ENCODE measurements at regions not wholly inside any gene's neighbourhood (a gene's known extent, or its start where the extent isn't known, plus 50 kb on each side); places are given as distances from the start of the nearest gene placed in this dataset.

GRCh38 chr7:117929237-117929636 lies 56.0 kb upstream of the CTTNBP2 start:
- peaks cover 10% of the 10 kb centered on the region for H3K9me3 Mint-ChIP-seq (ENCODE audit: unreplicated experiment)
- no peak for DNase-seq (ENCODE audit: unreplicated experiment)
- CTCF ChIA-PET: interaction anchor here (1.7 kb wide), 1 partner anchor 8 kb away, joined by 5 read pairs; no protein-coding TSS in a partner anchor
- TF ChIP-seq CTCF (IDR thresholded peaks at IDR 0.05; ENCODE audit: unreplicated experiment): no peak
- H3K4me1 Mint-ChIP-seq (ENCODE audit: insufficient read depth, unreplicated experiment): no peaks in the 10 kb centered on the region
- H3K4me3 Mint-ChIP-seq (ENCODE audit: unreplicated experiment): no peak overlapping the region
- no peaks in the 10 kb centered on the region for H3K36me3 Mint-ChIP-seq (ENCODE audit: insufficient read depth, unreplicated experiment)
- BruUV-seq (replicated peaks): no TSS peak
- POLR2A ChIA-PET: no interaction called here
- intact Hi-C loops (cut with micrococcal nuclease): no loop called here
- H3K27me3 Mint-ChIP-seq (ENCODE audit: insufficient read depth, unreplicated experiment): no peaks in the 10 kb centered on the region
- no peak overlapping the region for H3K27ac Mint-ChIP-seq (ENCODE audit: low read depth, unreplicated experiment)

- no peaks in the 10 kb centered on the region for H3K4me1 Mint-ChIP-seq (ENCODE audit: insufficient read depth, unreplicated experiment)
- no peaks in the 10 kb centered on the region for H3K27me3 Mint-ChIP-seq (ENCODE audit: insufficient read depth, unreplicated experiment)
- POLR2A ChIA-PET: no interaction called here
- intact Hi-C loops (cut with micrococcal nuclease): no loop called here
- H3K9me3 Mint-ChIP-seq (ENCODE audit: unreplicated experiment): peaks cover 10% of the 10 kb centered on the region
- H3K27ac Mint-ChIP-seq (ENCODE audit: low read depth, unreplicated experiment): no peak overlapping the region
- CTCF ChIA-PET: no interaction called here
- H3K36me3 Mint-ChIP-seq (ENCODE audit: insufficient read depth, unreplicated experiment): no peaks in the 10 kb centered on the region
- DNase-seq (ENCODE audit: unreplicated experiment): no peak
- BruUV-seq (replicated peaks): no TSS peak
- TF ChIP-seq CTCF (IDR thresholded peaks at IDR 0.05; ENCODE audit: unreplicated experiment): no peak
- H3K4me3 Mint-ChIP-seq (ENCODE audit: unreplicated experiment): no peak overlapping the region
Measured at GRCh38 chr7:117931314-117931713, 58.1 kb upstream of the CTTNBP2 start.

GRCh38 chr7:117937049-117937752 lies 64.0 kb upstream of the CTTNBP2 start:
- Mint-ChIP-seq H3K36me3 (ENCODE audit: insufficient read depth, unreplicated experiment) (no peaks in the 10 kb centered on the region), H3K4me3 (ENCODE audit: unreplicated experiment) (no peak overlapping the region), H3K27ac (ENCODE audit: low read depth, unreplicated experiment) (no peak overlapping the region), H3K4me1 (ENCODE audit: insufficient read depth, unreplicated experiment) (no peaks in the 10 kb centered on the region), H3K27me3 (ENCODE audit: insufficient read depth, unreplicated experiment) (no peaks in the 10 kb centered on the region), H3K9me3 (ENCODE audit: unreplicated experiment) (peaks cover 15% of the 10 kb centered on the region)
- CTCF ChIA-PET: interaction anchor here (1.7 kb wide), 1 partner anchor 9 kb away, joined by 5 read pairs; no protein-coding TSS in a partner anchor
- no TSS peak for BruUV-seq (replicated peaks)
- no peak for TF ChIP-seq CTCF (IDR thresholded peaks at IDR 0.05; ENCODE audit: unreplicated experiment)
- POLR2A ChIA-PET: interaction anchor here (0.6 kb wide), 1 partner anchor 8 kb away, joined by 3 read pairs; no protein-coding TSS in a partner anchor
- no peak for DNase-seq (ENCODE audit: unreplicated experiment)
- intact Hi-C loops (cut with micrococcal nuclease): no loop called here

- DNase-seq (ENCODE audit: unreplicated experiment): no peak
- Mint-ChIP-seq H3K27ac (ENCODE audit: low read depth, unreplicated experiment) (no peak overlapping the region), H3K4me1 (ENCODE audit: insufficient read depth, unreplicated experiment) (no peaks in the 10 kb centered on the region)
Measured at GRCh38 chr7:117937753-117938483, 64.7 kb upstream of the CTTNBP2 start.

More at GRCh38 chr7:117937753-117938483, 64.7 kb upstream of the CTTNBP2 start:
- BruUV-seq (replicated peaks): no TSS peak
- Mint-ChIP-seq H3K36me3 (ENCODE audit: insufficient read depth, unreplicated experiment) (no peaks in the 10 kb centered on the region), H3K27me3 (ENCODE audit: insufficient read depth, unreplicated experiment) (no peaks in the 10 kb centered on the region), H3K9me3 (ENCODE audit: unreplicated experiment) (peaks cover 18% of the 10 kb centered on the region), H3K4me3 (ENCODE audit: unreplicated experiment) (no peak overlapping the region)
- intact Hi-C loops (cut with micrococcal nuclease): no loop called here
- no peak for TF ChIP-seq CTCF (IDR thresholded peaks at IDR 0.05; ENCODE audit: unreplicated experiment)
- CTCF ChIA-PET: interaction anchor here (0.6 to 1.7 kb wide), 3 partner anchors 9 to 219 kb away, joined by 3 to 5 read pairs (median 4); no protein-coding TSS in a partner anchor
- POLR2A ChIA-PET: no interaction called here

All from MCF 10A (cell line).